ENCODE measurements at regions not wholly inside any gene's neighbourhood (a gene's known extent, or its start where the extent isn't known, plus 50 kb on each side); places are given as distances from the start of the nearest gene placed in this dataset.

- TF ChIP-seq SUZ12 (IDR thresholded peaks at IDR 0.05; ENCODE audit: extremely low read depth, insufficient read depth, insufficient read length) (no peak), YY1 (IDR thresholded peaks at IDR 0.05; ENCODE audit: insufficient read depth, insufficient read length) (no peak), ZNF274 (IDR thresholded peaks at IDR 0.05; ENCODE audit: low read depth, low read length) (no peak)
Measured at GRCh38 chr16:26598998-26599784, 467.5 kb upstream of the C16orf82 start.

All from NT2/D1 (cell line).